Esophagus muscularis mucosa (tissue), 4 donors: ENCODE measurements at regions not wholly inside any gene's neighbourhood (a gene's known extent, or its start where the extent isn't known, plus 50 kb on each side); places are given as distances from the start of the nearest gene placed in this dataset.

Experiments
- DNase-seq: peaks from one replicate; pipeline ENCODE4 v3.0.0-alpha.2; 2017; ENCODE audit errors: extremely low spot score
- H3K27ac ChIP-seq, 4 donors: fragments of 200-600 bp; sonication (generic); replicated peaks in 1 of 4; 1 replicate in 3 of 4; 2 replicates in 1 of 4; pipeline ENCODE4 v1.5.1; 2016 to 2019; ENCODE audit warnings: mild to moderate bottlenecking in 1 of 4
- H3K27me3 ChIP-seq, 4 donors: fragments of 200-600 bp; sonication (generic); one replicate each; pipeline versions ENCODE4 v1.5.1 to v1.6.0; 2016 to 2019
- H3K36me3 ChIP-seq, 4 donors: fragments of 200-600 bp; sonication (generic); one replicate each; pipeline ENCODE4 v1.5.1; 2016 to 2019
- H3K4me1 ChIP-seq, 4 donors: fragments of 200-600 bp; sonication (generic); one replicate each; pipeline ENCODE4 v1.5.1; 2016 to 2019
- H3K4me3 ChIP-seq, 4 donors: fragments of 200-600 bp; sonication (generic); 1 replicate in 2 of 4; 2 replicates in 2 of 4; pipeline ENCODE4 v1.5.1; 2016 to 2019; ENCODE audit warnings: mild to moderate bottlenecking in 4 of 4, moderate library complexity in 1 of 4
- H3K9me3 ChIP-seq, 4 donors: fragments of 200-600 bp; sonication (generic); 1 replicate in 3 of 4; 2 replicates in 1 of 4; pipeline ENCODE4 v1.5.1; 2016 to 2019
- CTCF ChIP-seq, 3 experiments: fragments of 200-600 bp in 2 of 3; fragments of 450-650 bp in 1 of 3; sonication (generic) in 2 of 3; IDR thresholded peaks; one replicate each; pipeline ENCODE4 v1.5.1; 2017 to 2019; ENCODE audit warnings: antibody characterized with exemption in 3 of 3, mild to moderate bottlenecking in 2 of 3, moderate library complexity in 1 of 3
- EP300 ChIP-seq: sonication (generic); formaldehyde crosslinking; IDR thresholded peaks from one replicate; pipeline ENCODE4 v1.6.1; 2017; ENCODE audit warnings: antibody characterized with exemption
- POLR2A ChIP-seq: fragments of 450-650 bp; IDR thresholded peaks from one replicate; pipeline ENCODE4 v1.6.1; 2017; ENCODE audit warnings: antibody characterized with exemption, moderate library complexity, mild to moderate bottlenecking, low read depth
- POLR2AphosphoS5 ChIP-seq, 2 donors: sonication (generic); formaldehyde crosslinking; IDR thresholded peaks; one replicate each; pipeline ENCODE4 v1.6.1; 2017; ENCODE audit warnings: antibody characterized with exemption in 2 of 2
- WGBS: methylation state at CpG from one replicate; pipeline ENCODE4 v1.1.5; 2018; 5-methylcytosine and 5-hydroxymethylcytosine counted together
- intact Hi-C: fragments of 100-400 bp; cut with DNase I; formaldehyde crosslinking; loops from one replicate; pipeline ENCODE4 v1.15.1; 2023

- H3K4me3 ChIP-seq, result no peak overlapping the region
- no peaks in the 10 kb centered on the region for H3K36me3 ChIP-seq
- no peaks in the 10 kb centered on the region for H3K27me3 ChIP-seq
- intact Hi-C loops, result no loop called here
- H3K4me1 ChIP-seq, result no peaks in the 10 kb centered on the region
- TF ChIP-seq POLR2AphosphoS5 (IDR thresholded peaks at IDR 0.05) (no peak), CTCF (IDR thresholded peaks at IDR 0.05) (no peak), EP300 (no peak), POLR2A (no peak)
- no peak for DNase-seq
- H3K9me3 ChIP-seq, result no peaks in the 10 kb centered on the region
- H3K27ac ChIP-seq, result no peak overlapping the region
These were observed 184.7 kb upstream of the ZNF462 start for GRCh38 chr9:106678273-106678672.

DNA sequence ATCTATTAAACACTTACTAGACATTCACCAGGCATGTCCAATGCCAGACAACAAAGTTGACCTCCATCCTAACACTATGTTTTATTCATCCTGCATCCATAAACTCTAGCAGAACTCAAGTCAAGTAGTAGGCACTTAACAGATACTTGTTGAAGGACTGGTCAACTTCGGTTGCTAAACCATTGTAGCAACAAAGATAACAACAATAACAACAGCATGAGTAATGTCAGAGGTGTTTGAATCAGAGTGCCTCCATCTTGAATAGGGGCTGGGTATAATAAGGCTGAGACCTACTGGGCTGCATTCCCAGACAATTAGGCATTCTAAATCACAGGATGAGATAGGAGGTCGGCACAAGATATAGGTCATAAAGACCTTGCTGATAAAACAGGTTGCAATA lies 180.5 kb upstream of the ZNF462 start:
- Histone ChIP-seq H3K36me3 (no peaks in the 10 kb centered on the region), H3K27ac (no peak overlapping the region), H3K9me3 (no peaks in the 10 kb centered on the region), H3K4me1 (peaks cover 0 to 5% (median 0%) of the 10 kb centered on the region in 4 donors), H3K4me3 (no peak overlapping the region), H3K27me3 (no peaks in the 10 kb centered on the region)
- TF ChIP-seq POLR2AphosphoS5 (IDR thresholded peaks at IDR 0.05), result no peak
- TF ChIP-seq EP300, result no peak
- no peak for TF ChIP-seq POLR2A
- TF ChIP-seq CTCF (IDR thresholded peaks at IDR 0.05), result no peak
- WGBS, result 88% methylated on average over 2 of the region's 2 CpGs
- no peak for DNase-seq
- intact Hi-C loops, result no loop called here

- H3K4me1 ChIP-seq, result peaks cover 0 to 5% (median 0%) of the 10 kb centered on the region in 4 donors
These were observed 179.5 kb upstream of the ZNF462 start for GRCh38 chr9:106683454-106683853.

DNA sequence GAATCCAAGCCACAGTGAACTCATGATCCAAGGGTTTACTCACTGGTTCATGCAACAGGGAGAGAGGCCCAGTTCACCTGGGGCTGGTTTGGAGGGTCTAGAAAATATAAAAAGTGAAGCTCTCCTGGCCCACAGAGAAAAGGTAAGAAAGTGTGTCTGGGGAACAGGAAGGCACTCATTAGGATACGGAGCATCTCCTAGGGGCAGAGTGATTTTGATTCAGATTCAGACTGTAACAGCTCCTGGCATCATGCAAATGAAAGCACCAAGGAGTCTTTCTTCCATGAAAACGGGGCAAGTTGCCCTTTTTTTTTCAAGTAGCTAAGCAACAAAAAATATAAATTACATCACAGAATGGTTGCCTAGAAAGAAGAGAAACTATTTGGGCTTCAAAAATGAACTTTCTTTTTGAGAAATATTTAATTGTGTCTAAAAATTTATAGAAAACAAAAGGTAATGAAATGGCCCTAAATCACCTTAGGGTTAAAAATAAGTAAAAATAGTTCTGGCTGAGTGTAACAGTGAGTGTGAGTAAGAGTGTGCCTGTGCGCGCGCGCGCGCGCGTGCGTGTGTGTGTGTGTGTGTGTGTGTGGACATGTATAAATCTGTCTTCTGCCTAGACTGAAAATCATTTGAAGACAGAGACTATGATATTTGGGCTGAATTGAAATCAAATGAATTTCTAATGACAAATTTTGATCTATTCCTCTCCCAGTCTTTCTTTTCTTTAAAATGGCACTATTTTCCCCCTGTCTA lies 177.8 kb upstream of the ZNF462 start:
- TF ChIP-seq POLR2A (no peak), POLR2AphosphoS5 (IDR thresholded peaks at IDR 0.05) (no peak), CTCF (IDR thresholded peaks at IDR 0.05) (no peak), EP300 (no peak)
- Histone ChIP-seq H3K36me3 (no peaks in the 10 kb centered on the region), H3K4me1 (peaks cover 0 to 5% (median 0%) of the 10 kb centered on the region in 4 donors), H3K27ac (no peak overlapping the region), H3K4me3 (no peak overlapping the region), H3K27me3 (no peaks in the 10 kb centered on the region), H3K9me3 (no peaks in the 10 kb centered on the region)
- 76% methylated on average over 11 of the region's 11 CpGs for WGBS
- intact Hi-C loops, result no loop called here
- DNase-seq, result no peak

More at GRCh38 chr9:106683454-106683853, 179.5 kb upstream of the ZNF462 start:
- no peak for DNase-seq
- H3K27ac ChIP-seq, result no peak overlapping the region
- H3K9me3 ChIP-seq, result no peaks in the 10 kb centered on the region
- intact Hi-C loops, result no loop called here
- H3K4me3 ChIP-seq, result no peak overlapping the region
- TF ChIP-seq CTCF (IDR thresholded peaks at IDR 0.05) (no peak), POLR2A (no peak), POLR2AphosphoS5 (IDR thresholded peaks at IDR 0.05) (no peak), EP300 (no peak)
- H3K27me3 ChIP-seq, result no peaks in the 10 kb centered on the region
- no peaks in the 10 kb centered on the region for H3K36me3 ChIP-seq

- Histone ChIP-seq H3K4me3 (no peak overlapping the region), H3K27me3 (no peaks in the 10 kb centered on the region), H3K27ac (no peak overlapping the region), H3K4me1 (peaks cover 0 to 11% (median 0%) of the 10 kb centered on the region in 4 donors), H3K9me3 (no peaks in the 10 kb centered on the region), H3K36me3 (no peaks in the 10 kb centered on the region)
- WGBS, result 66% methylated on average over 3 of the region's 3 CpGs
- TF ChIP-seq POLR2AphosphoS5 (IDR thresholded peaks at IDR 0.05) (no peak), EP300 (no peak), CTCF (IDR thresholded peaks at IDR 0.05) (no peak), POLR2A (no peak)
- intact Hi-C loops, result no loop called here
- no peak for DNase-seq
These were observed 173.9 kb upstream of the ZNF462 start for GRCh38 chr9:106689089-106689488.
